H1 (cell line): ENCODE measurements at regions not wholly inside any gene's neighbourhood (a gene's known extent, or its start where the extent isn't known, plus 50 kb on each side); places are given as distances from the start of the nearest gene placed in this dataset.

Source experiments
- CTCF ChIA-PET: fragments of 300-600 bp; sonication (Branson Sonifier 250); formaldehyde crosslinking; loops from one replicate; lab custom pipeline; 2021; ENCODE audit not compliant: partially characterized antibody; lab: Charles Lee
- POLR2A ChIA-PET: fragments of 300-600 bp; sonication (Branson Sonifier 250); formaldehyde crosslinking; loops from one replicate; lab custom pipeline; 2021; ENCODE audit warnings: inconsistent platforms; ENCODE audit not compliant: partially characterized antibody; lab: Charles Lee
- DNase-seq, 2 experiments: peaks; one replicate each; pipeline versions ENCODE4 v3.0.0 to v3.0.0-alpha.2; 2010 to 2022; ENCODE audit warnings: low spot score in 2 of 2, low read depth in 1 of 2, mixed read lengths in 1 of 2
- FAIRE-seq: peaks from 2 replicates; lab custom pipeline; 2011; peaks lifted over from hg19 to GRCh38; lab: Jason Lieb, UNC
- H2AFZ ChIP-seq: 2 replicates; pipeline ENCODE4 v1.8.1; 2012; ENCODE audit warnings: low read length, inconsistent platforms
- H2AK5ac ChIP-seq: 2 replicates; pipeline ENCODE4 v1.6.1; 2013; ENCODE audit warnings: low read depth, low read length
- H2BK120ac ChIP-seq: replicated peaks from 2 replicates; pipeline ENCODE3; 2013; ENCODE audit warnings: low read depth, low read length, inconsistent platforms
- H2BK12ac ChIP-seq: 2 replicates; pipeline ENCODE4 v1.6.1; 2013; ENCODE audit warnings: low read depth, low read length
- H2BK15ac ChIP-seq: 2 replicates; pipeline ENCODE4 v1.6.1; 2013; ENCODE audit warnings: low read length
- H2BK20ac ChIP-seq: 2 replicates; pipeline ENCODE4 v1.6.1; 2013; ENCODE audit warnings: low read length
- H2BK5ac ChIP-seq: 2 replicates; pipeline ENCODE4 v1.6.1; 2013; ENCODE audit warnings: low read depth, low read length
- H3K14ac ChIP-seq: 2 replicates; pipeline ENCODE4 v1.6.1; 2013; ENCODE audit warnings: inconsistent platforms; ENCODE audit not compliant: insufficient read length
- H3K18ac ChIP-seq: 2 replicates; pipeline ENCODE4 v1.6.1; 2013; ENCODE audit warnings: low read length; ENCODE audit errors: extremely low read depth
- H3K23ac ChIP-seq: 2 replicates; pipeline ENCODE4 v1.6.1; 2013; ENCODE audit warnings: inconsistent platforms; ENCODE audit not compliant: insufficient read length
- H3K23me2 ChIP-seq: 2 replicates; pipeline ENCODE4 v1.6.1; 2013; ENCODE audit warnings: low read depth, low read length
- H3K27ac ChIP-seq: 2 replicates; pipeline ENCODE4 v1.6.1; 2011; ENCODE audit warnings: low read depth, low read length, inconsistent platforms
- H3K27me3 ChIP-seq, 4 experiments: replicated peaks in 1 of 4; 1 replicate in 1 of 4; 2 replicates in 3 of 4; pipeline versions ENCODE4 v1.6.1 to v1.8.1; 2011 to 2013; ENCODE audit warnings: low read length in 3 of 4, mild to moderate bottlenecking in 3 of 4, inconsistent platforms in 2 of 4, mixed read lengths in 2 of 4, moderate library complexity in 1 of 4; ENCODE audit not compliant: control insufficient read depth in 3 of 4, insufficient read depth in 3 of 4; ENCODE audit errors: extremely low read depth in 1 of 4
- H3K36me3 ChIP-seq, 4 experiments: 2 replicates each; pipeline versions ENCODE4 v1.6.1 to v1.8.1; 2011 to 2013; ENCODE audit warnings: mild to moderate bottlenecking in 4 of 4, low read length in 3 of 4, moderate library complexity in 2 of 4, control low read depth in 1 of 4, inconsistent platforms in 1 of 4; ENCODE audit not compliant: insufficient read depth in 4 of 4, control insufficient read depth in 2 of 4
- H3K4ac ChIP-seq: replicated peaks from 2 replicates; pipeline ENCODE3; 2013; ENCODE audit warnings: low read length, low read depth, mixed read lengths, inconsistent platforms; ENCODE audit not compliant: insufficient read length
- H3K4me1 ChIP-seq, 4 experiments: replicated peaks in 1 of 4; 1 replicate in 1 of 4; 2 replicates in 3 of 4; pipeline versions ENCODE4 v1.6.1 to v1.8.1; 2011 to 2013; ENCODE audit warnings: low read length in 3 of 4, inconsistent platforms in 2 of 4, mixed read lengths in 1 of 4; ENCODE audit not compliant: insufficient read depth in 4 of 4, control insufficient read depth in 3 of 4
- H3K4me2 ChIP-seq, 2 experiments: 2 replicates each; pipeline versions ENCODE4 v1.6.1 to v1.8.1; 2011 to 2013; ENCODE audit warnings: low read depth in 2 of 2, low read length in 2 of 2, control low read depth in 1 of 2, inconsistent platforms in 1 of 2, mild to moderate bottlenecking in 1 of 2; ENCODE audit not compliant: insufficient read depth in 1 of 2
- H3K4me3 ChIP-seq, 4 experiments: fragments of 200-600, 300-600 bp in 1 of 4; sonication (generic), shearing (Covaris generic), sonication (Bioruptor Twin) in 1 of 4; 2 replicates each; pipeline versions ENCODE4 v1.5.1 to v1.8.1; 2011 to 2016; ENCODE audit warnings: low read length in 4 of 4, low read depth in 3 of 4, control low read depth in 2 of 4, inconsistent platforms in 2 of 4, mild to moderate bottlenecking in 2 of 4, mixed read lengths in 1 of 4, moderate library complexity in 1 of 4; ENCODE audit not compliant: insufficient read depth in 2 of 4; ENCODE audit errors: extremely low read depth in 1 of 4
- H3K56ac ChIP-seq: replicated peaks from 2 replicates; pipeline ENCODE3; 2013; ENCODE audit warnings: low read depth, mild to moderate bottlenecking, mixed read lengths, low read length, inconsistent platforms; ENCODE audit not compliant: insufficient read length
- H3K79me1 ChIP-seq: 2 replicates; pipeline ENCODE4 v1.6.1; 2013; ENCODE audit warnings: low read depth, low read length, control low read depth
- H3K79me2 ChIP-seq, 2 experiments: 2 replicates each; pipeline versions ENCODE4 v1.6.1 to v1.8.1; 2012 to 2013; ENCODE audit warnings: low read length in 2 of 2, mild to moderate bottlenecking in 2 of 2, inconsistent platforms in 1 of 2; ENCODE audit not compliant: insufficient read depth in 2 of 2, control insufficient read depth in 1 of 2
- H3K9ac ChIP-seq, 4 experiments: replicated peaks in 1 of 4; 1 replicate in 1 of 4; 2 replicates in 3 of 4; pipeline versions ENCODE4 v1.6.1 to v1.8.1; 2011 to 2013; ENCODE audit warnings: low read depth in 3 of 4, low read length in 3 of 4, control low read depth in 2 of 4, mild to moderate bottlenecking in 2 of 4, moderate library complexity in 2 of 4, inconsistent platforms in 1 of 4; ENCODE audit errors: extremely low read depth in 1 of 4
- H3K9me3 ChIP-seq, 2 experiments: 2 replicates each; pipeline versions ENCODE4 v1.6.1 to v1.8.1; 2012 to 2013; ENCODE audit warnings: mild to moderate bottlenecking in 2 of 2, moderate library complexity in 2 of 2, control low read depth in 1 of 2, inconsistent platforms in 1 of 2, low read depth in 1 of 2, low read length in 1 of 2, mixed read lengths in 1 of 2; ENCODE audit not compliant: insufficient read depth in 2 of 2
- H4K20me1 ChIP-seq, 2 experiments: replicated peaks in 1 of 2; 2 replicates each; pipeline versions ENCODE3 to v1.8.1; 2011 to 2013; ENCODE audit warnings: inconsistent platforms in 2 of 2, low read length in 2 of 2, mild to moderate bottlenecking in 1 of 2; ENCODE audit not compliant: insufficient read depth in 2 of 2, control insufficient read depth in 1 of 2
- H4K5ac ChIP-seq: 2 replicates; pipeline ENCODE4 v1.6.1; 2013; ENCODE audit warnings: low read length, low read depth, mixed read lengths, inconsistent platforms; ENCODE audit not compliant: insufficient read length
- H4K8ac ChIP-seq: 2 replicates; pipeline ENCODE4 v1.8.0; 2013; ENCODE audit warnings: mild to moderate bottlenecking, moderate library complexity, low read length, inconsistent platforms; ENCODE audit not compliant: insufficient read depth; ENCODE audit errors: extremely low read depth
- H4K91ac ChIP-seq: replicated peaks from 2 replicates; pipeline ENCODE3; 2013; ENCODE audit warnings: low read length, mixed read lengths, inconsistent platforms; ENCODE audit not compliant: insufficient read length
- BRCA1 ChIP-seq: IDR thresholded peaks from 2 replicates; pipeline ENCODE4 v1.6.1; 2012; ENCODE audit warnings: low read depth, low read length, improper control_type of control experiment
- CTBP2 ChIP-seq: IDR thresholded peaks from 2 replicates; pipeline ENCODE4 v1.7.0; 2011; ENCODE audit warnings: borderline replicate concordance, mild to moderate bottlenecking, moderate library complexity, mixed read lengths, low read length; ENCODE audit not compliant: insufficient read depth, insufficient read length
- EP300 ChIP-seq, 2 experiments: IDR thresholded peaks; 1 replicate in 1 of 2; 2 replicates in 1 of 2; pipeline ENCODE4 v1.6.1; 2011 to 2012; ENCODE audit warnings: low read depth in 2 of 2, low read length in 2 of 2, mild to moderate bottlenecking in 2 of 2, borderline replicate concordance in 1 of 2, inconsistent platforms in 1 of 2, moderate library complexity in 1 of 2
- FOSL1 ChIP-seq: IDR thresholded peaks from 2 replicates; pipeline ENCODE4 v1.6.1; 2011; ENCODE audit warnings: mild to moderate bottlenecking, low read depth, low read length, moderate library complexity; ENCODE audit not compliant: insufficient read depth
- JUN ChIP-seq: IDR thresholded peaks from 2 replicates; pipeline ENCODE4 v1.6.1; 2011; ENCODE audit warnings: low read depth, mild to moderate bottlenecking, improper control_type of control experiment, low read length
- JUND ChIP-seq: IDR thresholded peaks from 2 replicates; pipeline ENCODE4 v1.6.1; 2011; ENCODE audit warnings: mild to moderate bottlenecking, improper control_type of control experiment, low read length
- SIX5 ChIP-seq: IDR thresholded peaks from 2 replicates; pipeline ENCODE4 v1.6.1; 2011; ENCODE audit warnings: mild to moderate bottlenecking, low read depth, low read length
- SRF ChIP-seq: IDR thresholded peaks from 2 replicates; pipeline ENCODE4 v1.6.1; 2011; ENCODE audit warnings: mild to moderate bottlenecking, low read depth, low read length, moderate library complexity
- TBP ChIP-seq: IDR thresholded peaks from 2 replicates; pipeline ENCODE4 v1.6.1; 2011; ENCODE audit warnings: low read depth, low read length, improper control_type of control experiment
- YY1 ChIP-seq: IDR thresholded peaks from 2 replicates; pipeline ENCODE4 v1.6.1; 2011; ENCODE audit warnings: low read depth, mild to moderate bottlenecking, low read length
- ZNF274 ChIP-seq: IDR thresholded peaks from 2 replicates; pipeline ENCODE4 v1.7.0; 2012; ENCODE audit warnings: low read length, borderline replicate concordance; ENCODE audit errors: extremely low read depth
- WGBS, 2 experiments: shearing (Covaris generic) in 1 of 2; methylation state at CpG; one replicate each; pipeline versions ENCODE4 v1.1.6 to v1.1.7; 2013 to 2015; ENCODE audit warnings: low lambda C conversion rate in 2 of 2, mixed read lengths in 2 of 2, inconsistent platforms in 1 of 2, low coverage in 1 of 2, missing lambda C conversion rate in 1 of 2; ENCODE audit not compliant: insufficient replicate concordance in 2 of 2, insufficient coverage in 1 of 2, insufficient read length in 1 of 2; ENCODE audit errors: extremely low coverage in 1 of 2, missing lambda C conversion rate in 1 of 2; 5-methylcytosine and 5-hydroxymethylcytosine counted together

- Histone ChIP-seq H2BK120ac (no peak overlapping the region), H3K9ac (no peak overlapping the region), H4K5ac (no peak overlapping the region), H4K8ac (no peak overlapping the region), H3K9me3 (no peaks in the 10 kb centered on the region), H3K79me1 (no peaks in the 10 kb centered on the region), H3K4me1 (no peaks in the 10 kb centered on the region), H3K14ac (no peak overlapping the region), H3K4me3 (no peak overlapping the region), H3K27me3 (peaks cover 6 to 22% (median 14%) of the 10 kb centered on the region in 4 experiments; a peak in 6 of 7 replicates), H3K36me3 (no peaks in the 10 kb centered on the region), H2BK15ac (no peak overlapping the region), H2BK12ac (no peak overlapping the region), H4K20me1 (peaks cover 0 to 4% of the 10 kb centered on the region in 2 experiments), H3K27ac (no peak overlapping the region), H3K56ac (no peak overlapping the region), H3K23me2 (no peaks in the 10 kb centered on the region), H3K23ac (no peak overlapping the region), H2BK5ac (no peak overlapping the region), H3K4ac (no peak overlapping the region), H3K18ac (no peak overlapping the region), H2AK5ac (no peak overlapping the region), H3K79me2 (no peaks in the 10 kb centered on the region), H4K91ac (no peak overlapping the region)
- 69% methylated on average over 6 of the region's 6 CpGs; no CpG with 5 or more reads in 1 of the 2 experiments for WGBS, 2 experiments
- DNase-seq (no peak), FAIRE-seq (no peak)
- POLR2A ChIA-PET: no interaction called here
- CTCF ChIA-PET: interaction anchor here (0.7 to 6.3 kb wide), 4 partner anchors 11 to 27 kb away, joined by 3 to 36 read pairs (median 4); no protein-coding TSS in a partner anchor
- TF ChIP-seq JUND (no peak), YY1 (no peak), JUN (no peak), SRF (no peak), CTBP2 (no peak), EP300 (IDR thresholded peaks at IDR 0.05; ENCODE audit: borderline replicate concordance in 1 of 2, low read depth in 2 of 2, low read length in 2 of 2) (no peak), TBP (no peak), SIX5 (no peak), BRCA1 (no peak), ZNF274 (no peak), FOSL1 (no peak)
- TF ChIP-seq, all 59 proteins: peak for 0
- H2BK20ac ChIP-seq: no peak overlapping the region
- no peak overlapping the region for H2AFZ ChIP-seq
- H3K4me2 ChIP-seq: no peak overlapping the region
Observed at GRCh38 chr11:30106222-30107181, 89.7 kb upstream of the KCNA4 start.
